NCI-H524 treated with DMSO at 0.1 percent for 48 hours (cell line): ENCODE measurements at regions not wholly inside any gene's neighbourhood (a gene's known extent, or its start where the extent isn't known, plus 50 kb on each side); places are given as distances from the start of the nearest gene placed in this dataset.

ENCODE experiments used
- DNase-seq: peaks from one replicate; lab custom pipeline; 2025; lab: John Stamatoyannopoulos, UW

DNA sequence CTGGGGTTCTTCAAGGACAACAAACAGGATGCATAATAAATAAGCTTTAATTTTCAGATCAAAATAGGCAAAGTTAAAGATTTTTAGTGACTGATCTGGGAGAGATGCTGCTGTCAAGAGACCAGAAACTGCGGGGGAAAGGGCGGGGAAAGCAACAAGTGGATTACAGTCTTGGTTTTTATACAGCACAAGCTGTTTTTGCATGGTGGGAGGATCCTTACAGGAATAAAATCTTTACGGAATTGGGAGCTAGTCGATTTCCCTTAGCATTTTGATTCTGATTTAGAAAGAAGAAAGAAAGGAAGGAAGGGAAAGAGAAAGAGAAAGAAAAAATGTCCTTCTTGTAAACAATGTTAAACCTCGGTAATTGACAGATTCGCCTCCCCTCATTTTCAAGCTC, 242.3 kb upstream of the SP8 start:
- no peak for DNase-seq

DNA sequence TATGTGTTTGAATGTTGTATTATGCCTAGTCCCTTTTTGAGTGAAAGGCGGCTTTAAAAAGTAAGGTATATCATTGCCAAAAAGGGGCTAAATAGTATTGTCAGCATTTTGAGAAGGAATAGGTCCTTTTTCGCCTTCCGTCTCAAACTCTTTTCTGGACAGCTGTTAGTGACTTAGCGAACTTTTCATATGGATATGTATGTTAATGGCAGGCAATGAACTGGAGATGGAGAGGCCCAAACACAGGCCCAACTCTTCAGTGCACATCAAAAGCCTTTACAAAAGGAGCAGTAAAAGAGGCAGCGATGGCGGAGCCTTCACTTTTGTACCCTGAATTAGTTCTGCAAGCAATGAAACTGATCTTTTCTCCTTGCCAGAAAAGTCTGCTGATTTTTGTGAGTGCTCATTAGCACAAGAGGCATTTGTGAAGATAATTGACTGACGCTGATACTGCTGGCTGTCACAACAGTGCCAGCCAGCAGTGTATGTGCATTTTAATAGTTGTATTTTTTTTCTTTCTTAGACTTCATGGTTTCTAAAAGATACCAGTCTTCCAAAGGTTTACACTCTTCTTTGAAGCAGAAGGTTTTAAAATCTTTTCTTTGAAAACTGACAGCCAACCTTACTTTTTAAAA, 243.7 kb upstream of the SP8 start:
- DNase-seq = no peak

DNA sequence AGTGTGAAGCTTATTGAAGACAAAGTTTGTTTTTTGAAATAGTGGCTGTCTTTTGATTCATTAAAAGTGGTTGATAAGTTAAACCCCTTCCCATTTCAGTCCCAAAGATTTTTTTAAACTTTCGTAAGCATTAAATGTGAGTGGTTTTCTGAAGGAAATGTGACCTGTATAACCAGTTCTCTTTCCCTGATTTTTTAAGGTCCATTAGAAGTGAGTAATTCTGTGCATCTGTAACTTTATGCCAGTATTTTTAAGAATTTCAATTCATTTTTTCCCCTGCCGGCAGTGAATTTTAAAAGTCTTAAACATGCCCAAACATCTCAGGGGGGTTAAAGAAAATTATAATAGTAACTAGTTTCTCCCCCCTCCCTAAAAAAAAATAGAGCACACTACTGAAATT, 254.6 kb upstream of the SP8 start:
- DNase-seq = no peak

DNA sequence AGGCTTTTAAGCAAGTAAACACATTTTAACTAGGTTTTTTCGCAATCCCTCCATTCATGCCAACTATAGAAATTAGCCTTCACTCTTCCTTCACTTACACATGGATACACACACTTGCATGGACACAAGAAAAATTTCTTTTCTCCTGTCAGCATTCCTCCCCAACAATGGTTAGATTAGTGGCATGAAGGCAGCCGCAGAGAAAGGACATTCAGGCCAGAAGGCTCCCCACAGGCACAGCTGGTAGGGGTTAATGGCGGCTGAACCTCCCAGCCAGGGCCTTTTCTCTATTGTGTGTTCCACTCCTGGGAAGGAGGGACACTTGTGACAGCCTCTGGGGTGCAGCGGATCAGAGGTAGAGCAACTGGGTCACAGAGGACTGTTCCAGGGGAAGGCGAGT, 255.0 kb upstream of the SP8 start:
- no peak for DNase-seq

DNA sequence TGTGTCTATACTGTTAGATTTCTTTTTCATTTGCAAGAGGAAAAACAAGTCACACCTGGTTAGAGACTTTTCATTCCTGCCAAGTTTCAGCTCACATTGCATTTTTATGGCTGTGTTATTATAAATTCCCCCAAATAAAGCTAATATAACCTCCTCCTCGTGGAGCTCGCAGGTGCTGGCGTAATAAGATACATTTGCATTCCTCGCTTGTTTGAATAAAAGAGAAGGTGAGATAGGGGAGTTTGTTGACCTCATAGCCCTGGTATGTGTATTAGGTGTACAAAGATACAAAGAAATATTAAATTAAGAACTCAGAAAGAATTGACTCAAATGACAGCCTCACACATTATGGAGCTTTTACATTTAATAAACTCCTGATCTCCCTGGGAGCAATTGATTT, 257.7 kb upstream of the SP8 start:
- DNase-seq = no peak

DNA sequence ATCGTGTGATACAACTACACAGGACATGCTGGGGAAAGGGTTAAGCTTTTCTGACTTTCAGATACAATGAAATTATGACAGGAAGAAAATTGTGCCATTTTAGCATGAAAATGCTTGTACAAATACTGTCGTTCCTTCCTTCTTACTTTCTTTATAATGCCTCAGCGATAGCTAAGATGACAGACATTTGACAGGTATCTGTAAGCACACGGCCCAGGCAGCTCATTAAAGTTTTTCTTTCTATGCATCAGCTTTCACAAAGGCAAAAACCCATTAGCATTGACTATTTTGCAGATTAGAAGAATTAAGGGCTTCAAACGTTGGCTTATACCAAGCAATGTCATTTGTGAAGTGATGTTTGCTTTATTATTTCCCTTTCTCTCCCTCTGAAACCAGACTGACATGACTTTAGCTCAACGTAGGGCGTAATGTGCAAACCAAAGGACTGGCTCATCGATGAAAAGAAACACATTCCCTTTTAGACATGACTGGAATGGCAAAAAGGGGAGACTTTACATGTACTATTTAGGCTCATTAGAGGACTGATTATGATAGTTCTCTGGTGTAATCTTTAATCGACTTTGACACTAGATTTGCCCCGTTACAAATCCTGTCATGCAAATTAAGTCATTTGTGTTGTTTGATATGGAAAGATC, 258.4 kb upstream of the SP8 start:
- no peak for DNase-seq

DNA sequence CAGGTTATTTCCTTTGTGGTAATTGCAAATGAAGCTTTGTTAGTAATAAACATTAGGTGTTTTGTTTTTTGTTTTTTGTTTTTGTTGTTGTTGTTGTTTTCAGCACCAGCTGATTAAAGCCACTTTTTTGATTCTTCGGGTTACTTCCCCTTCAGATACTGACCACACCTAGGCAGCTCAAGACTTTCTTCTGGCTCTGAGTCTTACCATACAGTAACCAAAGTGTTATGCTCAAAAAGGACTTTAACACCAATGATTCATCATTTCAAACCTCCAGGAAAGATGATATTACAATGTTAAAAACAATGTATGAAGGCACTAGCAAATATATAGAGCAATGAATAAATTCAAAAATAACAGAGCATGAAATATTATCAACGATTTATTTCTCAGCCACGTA, 265.2 kb upstream of the SP8 start:
- no peak for DNase-seq

DNA sequence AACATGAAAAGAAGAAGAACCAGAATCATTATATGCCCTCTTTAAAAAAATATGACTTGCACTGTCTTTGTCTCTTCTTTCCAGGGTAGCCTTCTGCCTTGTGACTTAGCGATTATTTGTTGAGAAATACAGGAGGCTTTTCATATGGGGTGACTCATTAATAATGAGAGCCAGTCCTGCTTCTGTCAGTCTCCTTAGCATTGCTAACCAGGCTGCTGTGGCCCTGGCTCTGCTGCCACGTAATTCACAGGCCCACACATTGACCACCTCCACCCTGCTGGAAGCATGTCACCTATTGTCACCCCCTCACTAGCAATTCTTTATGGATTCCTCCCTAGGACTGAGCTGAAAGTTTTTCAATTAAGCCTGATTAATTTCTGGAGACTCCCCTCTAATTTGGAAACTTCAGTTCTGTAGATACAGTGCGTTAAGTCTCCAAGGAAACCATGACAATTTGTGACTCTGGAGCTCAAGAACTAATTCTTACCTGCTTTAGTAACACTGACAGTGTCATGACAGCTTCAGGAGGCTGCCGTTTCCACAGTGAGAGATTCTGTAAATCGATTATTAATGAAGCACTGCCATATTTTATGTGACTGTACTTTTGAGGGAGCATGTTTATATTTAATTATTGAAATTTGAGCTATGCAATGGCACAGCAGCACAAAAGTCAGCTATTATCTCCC, 267.9 kb upstream of the SP8 start:
- no peak for DNase-seq

DNA sequence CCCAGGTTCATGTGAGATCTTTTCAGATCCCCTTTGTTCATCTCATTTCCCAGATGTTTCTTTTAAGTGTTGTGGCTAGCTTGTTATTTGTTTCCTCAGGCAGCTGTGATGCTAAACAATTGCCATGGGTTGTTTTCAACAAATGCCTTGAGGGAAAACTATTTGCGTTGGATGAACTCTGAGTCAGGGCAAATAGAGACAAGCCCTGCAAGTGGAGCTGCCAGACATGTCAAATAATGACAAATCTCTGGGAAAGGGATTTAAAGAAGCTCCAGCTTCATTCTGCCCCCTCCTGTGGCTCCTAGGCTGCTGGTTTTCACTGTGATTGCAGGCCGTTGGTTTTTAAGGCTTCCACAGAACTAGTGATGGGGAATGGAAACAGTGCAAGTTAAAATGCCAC, 272.4 kb upstream of the SP8 start:
- DNase-seq = no peak

DNA sequence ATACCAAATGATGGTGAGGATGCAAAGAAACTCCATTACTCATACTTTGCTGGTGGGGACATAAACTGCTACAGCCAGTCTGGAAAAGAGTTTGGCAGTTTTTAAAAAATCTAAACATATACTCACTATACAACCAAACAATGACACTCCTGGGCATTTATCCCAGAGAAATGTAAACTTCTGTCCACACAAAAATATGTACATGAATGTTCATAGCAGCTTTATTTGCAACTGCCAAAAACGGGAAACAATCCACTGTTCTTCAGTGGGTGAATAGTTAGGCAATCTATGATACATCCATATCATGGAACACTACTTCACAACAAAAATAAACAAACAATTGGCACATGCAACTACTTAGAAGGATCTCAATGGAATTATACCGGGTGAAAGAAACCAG, 276.4 kb upstream of the SP8 start:
- no peak for DNase-seq

DNA sequence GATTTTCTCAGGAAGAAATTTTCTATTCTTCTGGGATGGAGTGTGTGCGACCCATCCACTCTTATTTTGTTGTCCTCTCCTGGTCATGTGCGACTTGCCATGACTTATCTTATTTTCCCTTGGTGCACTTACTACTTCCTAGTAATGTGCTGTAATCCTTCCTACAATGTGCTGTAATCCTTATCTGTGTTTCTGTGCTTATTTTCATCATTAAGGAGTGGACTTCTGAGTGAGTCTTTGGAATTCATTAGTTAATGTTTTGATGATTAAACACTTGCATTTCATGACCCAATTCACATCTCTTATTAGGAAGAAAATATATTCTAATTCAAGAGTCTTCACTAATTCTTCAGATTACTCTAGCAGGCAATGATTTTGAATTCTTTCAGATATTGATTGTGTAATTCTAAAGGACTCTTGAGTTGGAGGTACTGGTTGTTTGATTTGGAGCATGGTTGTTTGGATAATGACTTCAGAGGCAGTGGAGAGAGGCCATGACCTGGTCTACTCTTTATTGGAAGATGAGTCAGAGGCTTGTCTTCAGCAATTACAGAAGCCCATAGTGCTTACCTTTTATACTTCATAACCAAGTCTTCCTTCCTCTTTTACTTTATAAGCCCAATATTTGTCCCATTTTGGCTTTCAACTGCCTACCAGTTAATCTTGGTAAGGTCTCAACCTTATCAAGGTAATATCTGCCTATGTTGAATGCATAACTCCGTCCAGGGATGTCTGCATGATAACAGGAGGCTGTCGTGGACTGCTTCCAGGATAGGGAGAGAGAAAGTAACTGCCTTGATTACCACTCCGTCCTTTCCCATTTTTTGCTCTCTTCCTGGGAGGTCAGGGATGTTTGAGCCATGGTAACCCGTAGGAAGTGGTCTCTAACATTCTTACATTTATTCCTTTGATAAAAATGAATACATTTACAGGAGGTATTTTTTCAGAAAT, 278.3 kb upstream of the SP8 start:
- DNase-seq = no peak

DNA sequence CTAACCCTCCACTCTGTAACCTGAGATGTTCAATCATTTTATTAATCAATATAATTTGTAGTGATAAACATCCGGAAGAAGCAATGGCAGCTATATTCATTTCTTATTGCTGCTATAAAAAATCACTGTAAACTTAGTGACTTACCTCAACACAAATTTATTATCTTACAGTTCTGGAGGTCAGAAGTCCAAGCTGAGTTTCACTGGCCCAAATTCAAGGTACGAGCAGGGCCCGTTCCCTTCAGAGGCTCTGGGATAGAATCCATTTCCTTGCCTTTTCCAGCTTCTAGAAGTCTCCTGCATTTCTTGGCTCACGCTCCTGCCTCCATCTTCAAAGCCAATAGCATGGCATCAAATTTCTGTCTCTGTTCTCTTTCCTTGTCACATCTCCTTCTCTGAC, 279.5 kb upstream of the SP8 start:
- no peak for DNase-seq

DNA sequence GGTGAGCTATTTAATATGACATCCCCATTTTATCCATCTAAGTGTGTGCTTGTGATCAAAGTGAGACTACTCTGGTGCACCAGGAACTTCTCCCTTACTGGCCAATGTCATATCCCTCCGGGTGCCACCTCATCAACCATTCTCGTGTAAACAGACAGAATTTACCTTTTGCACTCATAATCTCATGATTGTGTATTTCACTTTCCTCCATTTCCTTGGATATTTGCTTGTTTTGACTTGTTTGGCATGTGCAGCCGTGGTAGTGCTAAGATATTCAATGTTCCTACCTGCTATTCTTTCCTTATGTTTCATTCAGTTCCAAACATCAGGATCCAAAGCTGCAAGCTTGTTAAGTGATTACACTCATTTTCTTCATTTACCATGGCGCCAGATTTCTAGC, 280.5 kb upstream of the SP8 start:
- no peak for DNase-seq

DNA sequence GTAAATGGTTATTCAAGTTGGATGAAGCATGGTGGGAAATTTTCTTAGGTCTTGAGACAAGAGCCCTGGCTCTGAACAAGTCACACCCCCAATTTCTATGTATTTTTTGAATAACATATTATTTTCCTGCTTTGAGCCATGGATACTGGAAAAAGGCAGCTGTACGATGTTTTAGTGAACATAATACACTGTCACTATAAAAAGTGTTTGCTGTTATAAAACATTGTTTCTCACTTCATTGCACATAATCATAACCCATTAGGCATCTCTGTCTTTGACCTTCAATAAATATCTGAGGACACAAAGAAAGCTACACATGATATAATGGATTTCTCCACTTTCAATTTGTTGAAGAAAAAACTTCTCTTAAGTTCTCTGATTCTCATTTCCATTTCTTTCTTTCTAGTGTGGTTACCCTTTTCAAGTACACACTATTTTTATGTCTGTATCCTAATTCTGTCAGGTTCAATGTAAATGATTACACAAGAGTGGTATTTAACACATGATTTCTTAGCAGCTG, 283.9 kb upstream of the SP8 start:
- no peak for DNase-seq

DNA sequence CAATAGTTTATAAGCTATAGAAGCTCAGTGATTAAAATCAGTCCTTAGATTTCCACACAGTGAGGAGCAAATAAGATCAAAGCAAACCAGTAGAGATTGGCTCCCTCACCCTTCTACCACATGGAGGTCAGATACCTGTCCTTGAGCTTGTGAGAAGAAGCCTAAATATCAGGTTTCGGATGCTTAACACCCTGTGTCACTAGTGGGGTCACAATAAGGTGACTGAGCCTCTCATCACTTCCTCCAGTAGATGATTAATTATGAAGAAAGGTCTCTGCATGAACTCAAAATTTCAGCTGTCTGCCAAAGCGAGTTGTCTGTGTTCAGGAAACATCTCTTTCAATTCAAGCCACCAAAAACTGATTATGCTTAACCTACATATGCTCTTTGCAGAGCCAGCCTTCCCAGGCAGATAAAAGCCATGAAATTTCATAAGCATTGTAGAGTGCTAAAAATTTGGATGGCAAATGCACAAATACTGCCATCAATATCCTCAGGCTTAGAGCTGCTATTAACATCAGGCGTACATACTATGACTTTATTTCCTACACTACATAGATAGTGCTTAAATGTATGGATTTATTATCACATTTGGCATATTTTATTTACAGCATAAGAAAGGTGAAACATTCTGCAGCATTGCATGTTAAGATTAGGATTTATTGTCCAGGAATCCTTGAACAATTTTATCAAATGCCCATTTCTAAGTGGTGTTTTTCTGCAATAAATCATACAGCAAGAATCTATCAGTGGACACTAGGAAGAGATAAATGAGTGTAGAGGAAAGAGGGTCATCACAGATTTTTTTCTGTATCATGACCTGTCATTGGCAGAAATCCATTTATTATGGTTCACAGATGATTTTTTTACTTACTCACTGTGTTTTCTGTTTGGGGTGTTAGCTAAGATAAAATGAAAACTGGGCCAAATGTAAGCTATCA, 285.1 kb upstream of the SP8 start:
- no peak for DNase-seq

DNA sequence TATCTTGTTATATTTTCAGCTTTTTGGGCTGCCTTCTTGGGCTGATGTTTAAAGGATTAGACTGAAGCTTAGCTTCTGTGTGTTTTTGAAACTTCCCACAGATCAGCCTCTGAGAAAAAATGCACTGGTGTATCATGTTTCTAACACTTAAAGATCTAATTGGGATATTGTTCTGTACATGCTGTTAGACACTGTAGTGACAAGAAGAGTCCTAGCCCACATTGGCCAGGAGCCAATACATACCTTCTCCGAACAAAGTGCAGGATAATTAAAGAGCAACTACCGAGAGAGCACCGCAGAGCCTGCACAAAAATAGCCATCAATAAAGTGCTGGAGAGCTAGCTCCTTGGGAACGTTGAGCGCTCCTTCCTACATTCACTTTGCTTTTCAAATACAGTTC, 289.4 kb upstream of the SP8 start:
- DNase-seq = peak; percentile 79

DNA sequence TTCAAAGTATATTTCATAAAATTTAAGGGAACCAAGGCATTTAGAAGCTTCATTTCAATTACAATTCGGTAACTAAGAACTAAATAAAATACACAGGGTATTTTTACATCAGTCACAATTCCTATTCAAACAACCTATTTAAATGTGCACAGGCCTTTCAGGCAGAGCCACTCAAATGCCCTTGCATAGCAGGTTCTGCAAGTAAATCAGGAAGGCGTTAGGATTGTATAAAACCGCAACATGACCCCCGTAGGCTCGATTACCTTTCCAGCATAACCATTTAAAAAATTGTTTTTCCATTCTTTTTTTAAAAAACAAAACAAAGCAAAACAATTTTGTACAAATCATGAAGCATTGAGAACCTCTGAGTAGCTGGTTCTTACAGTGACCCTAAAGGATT, 289.9 kb upstream of the SP8 start:
- DNase-seq = no peak

DNA sequence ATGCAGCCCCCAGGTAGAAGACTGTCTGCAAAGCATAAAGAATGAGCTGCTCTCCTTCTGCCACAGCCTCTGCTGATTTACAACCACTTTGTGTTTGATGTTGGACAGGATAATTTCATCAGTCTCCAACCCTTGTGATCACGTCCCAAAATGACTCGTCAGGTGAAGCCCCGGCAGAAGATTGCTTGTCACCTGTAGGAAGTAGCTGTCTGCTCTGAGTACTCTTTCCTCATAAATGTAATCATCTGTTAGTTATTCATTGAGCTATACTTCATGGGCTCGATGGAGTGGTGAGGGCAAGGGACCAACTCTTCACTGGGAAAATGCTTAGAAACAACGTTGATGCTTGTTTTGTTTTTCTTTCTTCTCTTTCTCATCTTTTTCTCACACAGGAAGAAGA, 290.9 kb upstream of the SP8 start:
- no peak for DNase-seq

DNA sequence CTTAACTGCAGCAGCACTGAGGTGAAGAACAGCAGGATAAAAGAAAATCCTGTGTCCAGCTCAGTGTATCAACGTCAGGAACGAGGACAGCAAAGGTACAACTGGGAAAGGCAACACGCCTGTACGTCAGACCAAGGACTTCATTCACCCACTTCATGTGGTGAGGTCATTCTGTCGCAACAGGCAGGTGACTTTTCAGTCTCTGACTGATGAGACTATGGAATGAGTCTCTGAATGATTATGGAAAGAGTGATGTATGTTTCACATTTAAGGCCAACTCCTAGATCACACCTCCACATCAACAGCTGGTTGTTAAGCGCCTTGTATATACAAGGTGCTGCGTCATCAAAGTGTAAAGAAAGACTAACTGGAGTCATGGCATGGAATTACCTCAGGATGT, 297.6 kb upstream of the SP8 start:
- DNase-seq = no peak

DNA sequence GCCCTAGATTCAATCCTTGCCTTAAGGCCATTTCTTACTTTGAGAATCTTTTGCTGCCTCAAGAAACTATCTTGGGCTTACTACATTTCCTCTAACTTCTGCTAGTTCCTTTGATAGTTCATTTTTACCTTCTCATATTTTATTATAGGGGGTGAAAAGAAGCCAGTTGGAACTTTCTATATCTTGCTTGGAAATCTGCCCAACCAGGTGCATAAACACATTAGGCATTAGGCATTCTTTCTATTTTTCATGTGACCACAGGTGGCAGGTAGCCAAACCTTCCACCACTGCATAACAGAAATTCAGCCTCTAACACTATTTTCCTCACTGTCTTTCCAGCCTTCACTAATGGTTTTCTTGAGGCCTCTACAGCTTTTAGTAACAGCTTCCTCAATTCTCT, 300.0 kb upstream of the SP8 start:
- DNase-seq = no peak

DNA sequence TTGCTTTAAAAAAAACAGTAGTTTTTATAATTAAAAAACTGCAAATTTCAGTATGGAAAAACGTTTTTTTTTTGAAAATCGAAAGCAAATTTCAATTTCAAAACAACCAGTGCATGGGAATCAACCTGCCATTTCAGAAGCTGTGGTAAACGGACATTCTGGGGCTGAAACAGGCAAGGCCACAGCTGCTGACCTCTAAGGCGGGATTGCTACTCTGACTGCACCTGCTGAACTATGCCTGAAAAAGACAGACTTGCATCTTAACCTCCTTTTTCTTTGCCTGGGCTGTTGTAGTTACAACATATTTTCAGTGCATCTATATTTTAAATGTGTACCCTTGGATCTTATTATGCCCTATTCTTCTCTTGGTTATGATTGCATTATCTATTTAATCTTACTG, 303.0 kb upstream of the SP8 start:
- no peak for DNase-seq
